SHP77 (cell line): ENCODE measurements at regions not wholly inside any gene's neighbourhood (a gene's known extent, or its start where the extent isn't known, plus 50 kb on each side); places are given as distances from the start of the nearest gene placed in this dataset.
"Not testable (repeated sequence)": the region's sequence is repeated elsewhere in the genome, so short reads cannot be mapped to it uniquely, and the experiment has no call there.

Experiments
- DNase-seq, 2 experiments: peaks; one replicate each; lab custom pipeline; 2025; lab: John Stamatoyannopoulos, UW

GRCh38 chr13:44664308-44664707, 88.2 kb upstream of the TSC22D1 start:
- DNase-seq: no peak

- DNase-seq: no peak
These were observed 86.4 kb upstream of the TSC22D1 start for GRCh38 chr13:44662515-44662914.

- DNase-seq: no peak
These were observed 85.8 kb upstream of the TSC22D1 start for GRCh38 chr13:44661936-44662335.

GRCh38 chr13:44660050-44660449, 83.9 kb upstream of the TSC22D1 start:
- DNase-seq: no peak

- DNase-seq: no peak
These were observed 77.0 kb upstream of the TSC22D1 start for GRCh38 chr13:44652962-44653660.

GRCh38 chr13:44652168-44652567, 76.0 kb upstream of the TSC22D1 start:
- DNase-seq: no peak

GRCh38 chr13:44651724-44652123, 75.6 kb upstream of the TSC22D1 start:
- no peak for DNase-seq

- no peak for DNase-seq
These were observed 75.1 kb upstream of the TSC22D1 start for GRCh38 chr13:44651209-44651608.

GRCh38 chr13:44649834-44650233, 73.7 kb upstream of the TSC22D1 start:
- no peak for DNase-seq

GRCh38 chr13:44649104-44649428, 72.9 kb upstream of the TSC22D1 start:
- no peak for DNase-seq

- peak in 1 of 2 experiments; percentile 2 for DNase-seq
These were observed 72.4 kb upstream of the TSC22D1 start for GRCh38 chr13:44648392-44649103.

- DNase-seq: not testable (repeated sequence)
These were observed 71.4 kb upstream of the TSC22D1 start for GRCh38 chr13:44647560-44647959.

GRCh38 chr13:44646044-44646443, 69.9 kb upstream of the TSC22D1 start:
- no peak for DNase-seq

- no peak for DNase-seq
These were observed 67.1 kb upstream of the TSC22D1 start for GRCh38 chr13:44643256-44643655.

- DNase-seq: no peak
These were observed 61.5 kb upstream of the TSC22D1 start for GRCh38 chr13:44637581-44637980.

- no peak for DNase-seq
These were observed 53.5 kb upstream of the TSC22D1 start for GRCh38 chr13:44629465-44630183.

GRCh38 chr13:44628826-44629225, 52.7 kb upstream of the TSC22D1 start:
- not testable (repeated sequence) for DNase-seq

- no peak for DNase-seq
These were observed 51.3 kb upstream of the TSC22D1 start for GRCh38 chr13:44627441-44627840.

- no peak for DNase-seq
These were observed 50.0 kb upstream of the TSC22D1 start for GRCh38 chr13:44626176-44626575.
